Ascending aorta (tissue), 2 donors: ENCODE measurements at regions not wholly inside any gene's neighbourhood (a gene's known extent, or its start where the extent isn't known, plus 50 kb on each side); places are given as distances from the start of the nearest gene placed in this dataset.

Experiments used
- DNase-seq, 2 donors: peaks; one replicate each; pipeline ENCODE4 v3.0.0-alpha.2; 2019; ENCODE audit warnings: low spot score in 2 of 2
- H3K27ac ChIP-seq, 2 donors: fragments of 200-600 bp; sonication (generic); one replicate each; pipeline ENCODE4 v1.5.1; 2016 to 2017; ENCODE audit warnings: mild to moderate bottlenecking in 1 of 2
- H3K27me3 ChIP-seq: fragments of 200-600 bp; sonication (generic); one replicate; pipeline ENCODE4 v1.5.1; 2017
- H3K36me3 ChIP-seq, 2 donors: fragments of 200-600 bp; sonication (generic); one replicate each; pipeline ENCODE4 v1.5.1; 2016
- H3K4me1 ChIP-seq, 2 donors: fragments of 200-600 bp; sonication (generic); one replicate each; pipeline ENCODE4 v1.5.1; 2016 to 2017; ENCODE audit warnings: mild to moderate bottlenecking in 1 of 2
- H3K4me3 ChIP-seq, 2 donors: fragments of 200-600 bp; sonication (generic); one replicate each; pipeline ENCODE4 v1.5.1; 2016 to 2017; ENCODE audit warnings: mild to moderate bottlenecking in 1 of 2
- H3K9me3 ChIP-seq, 2 donors: fragments of 200-600 bp; sonication (generic); one replicate each; pipeline ENCODE4 v1.5.1; 2016
- intact Hi-C: fragments of 100-400 bp; cut with DNase I; formaldehyde crosslinking; loops from one replicate; pipeline ENCODE4 v1.15.1; 2023
- TF ChIP-seq, protein P1 (sequence below), 3 experiments: fragments of 200-600 bp in 2 of 3; fragments of 450-650 bp in 1 of 3; sonication (generic) in 2 of 3; IDR thresholded peaks; one replicate each; pipeline ENCODE4 v1.5.1; 2016 to 2019; ENCODE audit warnings: antibody characterized with exemption in 3 of 3, mild to moderate bottlenecking in 1 of 3, moderate library complexity in 1 of 3

DNA sequence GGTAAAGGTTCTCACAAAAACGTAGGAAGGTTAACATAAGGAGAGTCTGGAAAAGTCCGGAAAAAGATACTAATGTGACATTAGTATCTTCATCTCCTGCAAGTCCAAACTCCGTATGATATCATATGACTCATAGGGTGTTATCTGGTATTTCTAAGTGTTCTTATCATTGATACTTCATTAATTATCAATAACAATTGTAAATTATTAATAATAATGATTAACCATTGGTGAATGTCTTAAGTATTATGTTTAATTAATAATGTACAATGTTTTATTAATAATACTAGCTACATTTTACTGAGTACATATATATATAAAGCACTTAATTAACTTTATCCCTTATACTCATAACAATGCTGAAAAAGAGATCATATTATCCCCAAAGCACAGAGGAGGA lies 402.4 kb downstream of the SEMA3D start:
- no peaks in the 10 kb centered on the region for H3K4me1 ChIP-seq
- TF ChIP-seq, protein P1, sequence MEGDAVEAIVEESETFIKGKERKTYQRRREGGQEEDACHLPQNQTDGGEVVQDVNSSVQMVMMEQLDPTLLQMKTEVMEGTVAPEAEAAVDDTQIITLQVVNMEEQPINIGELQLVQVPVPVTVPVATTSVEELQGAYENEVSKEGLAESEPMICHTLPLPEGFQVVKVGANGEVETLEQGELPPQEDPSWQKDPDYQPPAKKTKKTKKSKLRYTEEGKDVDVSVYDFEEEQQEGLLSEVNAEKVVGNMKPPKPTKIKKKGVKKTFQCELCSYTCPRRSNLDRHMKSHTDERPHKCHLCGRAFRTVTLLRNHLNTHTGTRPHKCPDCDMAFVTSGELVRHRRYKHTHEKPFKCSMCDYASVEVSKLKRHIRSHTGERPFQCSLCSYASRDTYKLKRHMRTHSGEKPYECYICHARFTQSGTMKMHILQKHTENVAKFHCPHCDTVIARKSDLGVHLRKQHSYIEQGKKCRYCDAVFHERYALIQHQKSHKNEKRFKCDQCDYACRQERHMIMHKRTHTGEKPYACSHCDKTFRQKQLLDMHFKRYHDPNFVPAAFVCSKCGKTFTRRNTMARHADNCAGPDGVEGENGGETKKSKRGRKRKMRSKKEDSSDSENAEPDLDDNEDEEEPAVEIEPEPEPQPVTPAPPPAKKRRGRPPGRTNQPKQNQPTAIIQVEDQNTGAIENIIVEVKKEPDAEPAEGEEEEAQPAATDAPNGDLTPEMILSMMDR (IDR thresholded peaks at IDR 0.05): no peak
- intact Hi-C loops: no loop called here
- H3K27me3 ChIP-seq: no peaks in the 10 kb centered on the region
- H3K4me3 ChIP-seq: no peak overlapping the region
- no peak overlapping the region for H3K27ac ChIP-seq
- no peak for DNase-seq
- no peaks in the 10 kb centered on the region for H3K36me3 ChIP-seq
- no peaks in the 10 kb centered on the region for H3K9me3 ChIP-seq

GRCh38 chr7:84783141-84783778 lies 403.6 kb downstream of the SEMA3D start:
- intact Hi-C loops: no loop called here
- peak overlapping the region in 1 of 2 donors; percentile 12 for H3K27ac ChIP-seq

GRCh38 chr7:84781838-84782237 lies 405.0 kb downstream of the SEMA3D start:
- TF ChIP-seq, protein P1 (IDR thresholded peaks at IDR 0.05): no peak
- intact Hi-C loops: no loop called here

More at GRCh38 chr7:84783141-84783778, 403.6 kb downstream of the SEMA3D start:
- peak overlapping the region in 1 of 2 donors; percentile 9 for H3K4me3 ChIP-seq
- no peaks in the 10 kb centered on the region for H3K4me1 ChIP-seq
- no peaks in the 10 kb centered on the region for H3K36me3 ChIP-seq
- no peaks in the 10 kb centered on the region for H3K27me3 ChIP-seq
- no peaks in the 10 kb centered on the region for H3K9me3 ChIP-seq
- TF ChIP-seq, protein P1 (IDR thresholded peaks at IDR 0.05): no peak
- DNase-seq: no peak

DNA sequence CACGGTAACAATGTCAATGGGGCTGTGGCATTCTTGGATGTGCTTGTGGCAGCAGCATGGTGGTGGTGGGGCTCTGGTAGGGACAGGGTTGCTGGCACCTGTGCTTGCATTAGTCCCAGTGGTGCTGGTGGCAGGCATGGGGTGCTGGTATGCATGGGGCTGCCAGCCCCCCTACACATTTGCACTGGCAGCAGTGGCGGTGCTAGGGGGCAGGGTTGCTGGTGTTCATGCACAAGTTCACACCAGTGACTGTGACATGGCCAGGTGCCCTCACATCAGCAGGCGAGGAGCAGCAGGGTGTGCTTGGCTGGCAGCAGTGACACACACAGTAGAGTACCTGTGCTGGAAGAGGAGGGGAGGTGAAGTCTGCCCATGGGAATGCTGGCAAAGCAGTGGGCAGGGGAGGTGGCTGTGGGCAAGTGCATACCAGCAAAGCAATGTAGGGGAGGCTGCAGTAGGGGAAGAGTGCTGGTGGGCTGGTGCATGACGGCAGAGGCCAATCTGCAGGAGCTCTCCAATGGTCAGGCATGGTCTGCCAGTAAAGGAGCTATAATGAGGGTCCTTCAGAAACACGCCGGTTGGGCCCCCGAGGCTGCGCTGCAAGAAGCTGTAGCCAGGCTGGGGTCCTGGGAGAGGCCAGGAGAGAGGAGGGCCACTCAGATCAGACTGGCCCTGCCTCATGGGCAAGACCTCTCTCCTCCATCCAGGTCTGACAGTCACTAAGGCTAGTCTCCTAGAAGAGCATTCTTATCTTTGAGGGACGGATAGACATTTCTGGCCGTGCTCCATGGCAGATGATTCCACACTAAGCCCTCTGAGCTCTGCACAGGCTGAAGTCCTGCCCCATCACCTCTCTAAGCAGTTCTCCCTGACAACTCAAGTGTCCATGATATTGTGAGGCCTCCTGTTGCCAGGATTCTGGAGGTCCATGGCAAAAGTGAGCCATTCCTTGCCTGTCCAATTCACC lies 406.4 kb downstream of the SEMA3D start:
- intact Hi-C loops: no loop called here
- Histone ChIP-seq H3K27me3 (no peaks in the 10 kb centered on the region), H3K4me1 (no peaks in the 10 kb centered on the region), H3K9me3 (no peaks in the 10 kb centered on the region), H3K36me3 (no peaks in the 10 kb centered on the region), H3K27ac (no peak overlapping the region), H3K4me3 (no peak overlapping the region)
- TF ChIP-seq, protein P1 (IDR thresholded peaks at IDR 0.05): no peak
- DNase-seq: no peak

More at GRCh38 chr7:84781838-84782237, 405.0 kb downstream of the SEMA3D start:
- DNase-seq: no peak
- no peaks in the 10 kb centered on the region for H3K4me1 ChIP-seq
- no peak overlapping the region for H3K4me3 ChIP-seq
- H3K36me3 ChIP-seq: no peaks in the 10 kb centered on the region
- H3K27ac ChIP-seq: no peak overlapping the region
- H3K9me3 ChIP-seq: no peaks in the 10 kb centered on the region
- H3K27me3 ChIP-seq: no peaks in the 10 kb centered on the region

DNA sequence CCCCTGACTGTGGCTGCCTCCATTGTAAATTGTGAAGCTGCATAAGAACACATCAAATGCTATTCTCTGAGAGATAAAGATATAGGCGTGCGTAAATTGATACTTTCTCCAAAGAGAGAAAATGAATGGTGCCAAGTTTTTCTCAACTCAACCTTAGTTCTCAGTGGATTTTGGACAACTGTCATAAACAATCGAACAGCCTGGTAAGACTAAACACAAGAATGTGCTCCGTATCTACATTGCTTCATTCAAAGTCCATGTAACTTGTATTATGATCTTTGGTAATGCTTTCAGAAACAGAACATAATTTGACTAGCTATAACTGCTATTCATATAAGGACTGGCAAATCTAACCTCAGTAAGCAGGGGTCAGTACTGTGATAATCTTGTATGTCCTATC lies 429.1 kb downstream of the SEMA3D start:
- Histone ChIP-seq H3K36me3 (no peaks in the 10 kb centered on the region), H3K9me3 (no peaks in the 10 kb centered on the region), H3K4me3 (no peak overlapping the region), H3K27ac (no peak overlapping the region), H3K27me3 (no peaks in the 10 kb centered on the region), H3K4me1 (no peaks in the 10 kb centered on the region)
- intact Hi-C loops: no loop called here
- TF ChIP-seq, protein P1 (IDR thresholded peaks at IDR 0.05): no peak
- DNase-seq: no peak
